Sigmoid colon (tissue), 6 donors: ENCODE measurements at regions not wholly inside any gene's neighbourhood (a gene's known extent, or its start where the extent isn't known, plus 50 kb on each side); places are given as distances from the start of the nearest gene placed in this dataset.
"Not testable (repeated sequence)": the region's sequence is repeated elsewhere in the genome, so short reads cannot be mapped to it uniquely, and the experiment has no call there.

Experiments
- DNase-seq: peaks from one replicate; pipeline ENCODE4 v3.0.0-alpha.2; 2019
- H3K27ac ChIP-seq, 4 donors: fragments of 200-600 bp; sonication (generic); one replicate each; pipeline ENCODE4 v1.5.1; 2016 to 2019; ENCODE audit warnings: mild to moderate bottlenecking in 1 of 4
- H3K27me3 ChIP-seq, 3 donors: fragments of 200-600 bp; sonication (generic); one replicate each; pipeline ENCODE4 v1.5.1; 2019; ENCODE audit warnings: mild to moderate bottlenecking in 1 of 3
- H3K36me3 ChIP-seq, 4 donors: fragments of 200-600 bp; sonication (generic); one replicate each; pipeline ENCODE4 v1.5.1; 2016 to 2019
- H3K4me1 ChIP-seq, 4 donors: fragments of 200-600 bp; sonication (generic); one replicate each; pipeline ENCODE4 v1.5.1; 2017 to 2019
- H3K4me3 ChIP-seq, 4 donors: fragments of 200-600 bp; sonication (generic); one replicate each; pipeline ENCODE4 v1.5.1; 2017 to 2019; ENCODE audit warnings: mild to moderate bottlenecking in 2 of 4, moderate library complexity in 1 of 4
- H3K9me3 ChIP-seq, 4 donors: fragments of 200-600 bp in 3 of 4; sonication (generic) in 3 of 4; one replicate each; pipeline versions ENCODE4 v1.5.1 to v1.6.1; 2013 to 2019
- CTCF ChIP-seq, 4 experiments: fragments of 450-650 bp in 3 of 4; fragments of 200-600 bp in 1 of 4; IDR thresholded peaks; one replicate each; pipeline ENCODE4 v1.5.1; 2016 to 2019; ENCODE audit warnings: antibody characterized with exemption in 4 of 4, mild to moderate bottlenecking in 3 of 4, moderate library complexity in 2 of 4
- EP300 ChIP-seq, 4 donors: sonication (generic); formaldehyde crosslinking; IDR thresholded peaks; one replicate each; pipeline ENCODE4 v1.6.1; 2017; ENCODE audit warnings: antibody characterized with exemption in 4 of 4
- POLR2A ChIP-seq, 2 donors: fragments of 450-650 bp; IDR thresholded peaks; one replicate each; pipeline ENCODE4 v1.6.1; 2016; ENCODE audit warnings: antibody characterized with exemption in 2 of 2, mild to moderate bottlenecking in 2 of 2, moderate library complexity in 2 of 2
- POLR2AphosphoS5 ChIP-seq, 4 donors: sonication (generic); formaldehyde crosslinking; IDR thresholded peaks; one replicate each; pipeline ENCODE4 v1.6.1; 2017; ENCODE audit warnings: antibody characterized with exemption in 4 of 4
- WGBS, 2 donors: extraction: QIAGEN DNeasy Blood & Tissue Kit; methylation state at CpG; one replicate each; pipeline ENCODE4 v1.1.7; 2013; 5-methylcytosine and 5-hydroxymethylcytosine counted together
- intact Hi-C: fragments of 100-400 bp; cut with DNase I; formaldehyde crosslinking; loops from one replicate; pipeline ENCODE4 v1.15.1; 2023
- donor health status: healthy with polysubstance abuse.
- donor health status: healthy.

- no peak for TF ChIP-seq CTCF (IDR thresholded peaks at IDR 0.05)
- TF ChIP-seq EP300 (IDR thresholded peaks at IDR 0.05), result no peak
- no peak for TF ChIP-seq POLR2A (IDR thresholded peaks at IDR 0.05)
- no peak for TF ChIP-seq POLR2AphosphoS5 (IDR thresholded peaks at IDR 0.05)
- H3K27me3 ChIP-seq, result no peaks in the 10 kb centered on the region
- no peak overlapping the region for H3K4me3 ChIP-seq
- no peak for DNase-seq
- intact Hi-C loops, result no loop called here
- H3K4me1 ChIP-seq, result no peaks in the 10 kb centered on the region
- no peaks in the 10 kb centered on the region for H3K9me3 ChIP-seq
- no peaks in the 10 kb centered on the region for H3K36me3 ChIP-seq
- H3K27ac ChIP-seq, result no peak overlapping the region
- WGBS, 2 donors, result 65 to 75% methylated on average over 3 of the region's 3 CpGs
These were observed 271.6 kb downstream of the SPRY2 start for GRCh38 chr13:80069374-80069773.

GRCh38 chr13:80065996-80066395 lies 274.9 kb downstream of the SPRY2 start:
- H3K4me3 ChIP-seq, result no peak overlapping the region
- no peaks in the 10 kb centered on the region for H3K27me3 ChIP-seq
- intact Hi-C loops, result no loop called here
- WGBS, 2 donors, result 90 to 97% methylated on average over 1 of the region's 1 CpG
- no peaks in the 10 kb centered on the region for H3K36me3 ChIP-seq
- no peak overlapping the region for H3K27ac ChIP-seq
- no peak for DNase-seq
- TF ChIP-seq POLR2A (IDR thresholded peaks at IDR 0.05) (no peak), POLR2AphosphoS5 (IDR thresholded peaks at IDR 0.05) (no peak), EP300 (IDR thresholded peaks at IDR 0.05) (no peak), CTCF (IDR thresholded peaks at IDR 0.05) (no peak)
- H3K4me1 ChIP-seq, result no peaks in the 10 kb centered on the region
- H3K9me3 ChIP-seq, result no peaks in the 10 kb centered on the region

- intact Hi-C loops, H3K27ac ChIP-seq, H3K9me3 ChIP-seq, DNase-seq, H3K4me3 ChIP-seq, H3K4me1 ChIP-seq, H3K36me3 ChIP-seq, H3K27me3 ChIP-seq: not testable (repeated sequence)
These were observed 278.5 kb downstream of the SPRY2 start for GRCh38 chr13:80062416-80062815.

- 83 to 88% methylated on average over 2 of the region's 2 CpGs for WGBS, 2 donors
- Histone ChIP-seq H3K27ac (no peak overlapping the region), H3K27me3 (no peaks in the 10 kb centered on the region), H3K9me3 (no peaks in the 10 kb centered on the region), H3K36me3 (no peaks in the 10 kb centered on the region), H3K4me1 (no peaks in the 10 kb centered on the region), H3K4me3 (no peak overlapping the region)
- no peak for DNase-seq
- TF ChIP-seq EP300 (IDR thresholded peaks at IDR 0.05) (no peak), CTCF (IDR thresholded peaks at IDR 0.05) (no peak), POLR2A (IDR thresholded peaks at IDR 0.05) (no peak), POLR2AphosphoS5 (IDR thresholded peaks at IDR 0.05) (no peak)
- intact Hi-C loops, result no loop called here
These were observed 281.1 kb downstream of the SPRY2 start for GRCh38 chr13:80059789-80060188.

- Histone ChIP-seq H3K4me1 (no peaks in the 10 kb centered on the region), H3K36me3 (no peaks in the 10 kb centered on the region), H3K27ac (no peak overlapping the region), H3K4me3 (no peak overlapping the region), H3K27me3 (no peaks in the 10 kb centered on the region), H3K9me3 (no peaks in the 10 kb centered on the region)
- intact Hi-C loops, result no loop called here
- TF ChIP-seq CTCF (IDR thresholded peaks at IDR 0.05), result no peak
- no peak for TF ChIP-seq POLR2A (IDR thresholded peaks at IDR 0.05)
- no peak for TF ChIP-seq EP300 (IDR thresholded peaks at IDR 0.05)
- TF ChIP-seq POLR2AphosphoS5 (IDR thresholded peaks at IDR 0.05), result no peak
- no peak for DNase-seq
- WGBS, 2 donors, result 81 to 94% methylated on average over 4 of the region's 4 CpGs
These were observed 282.3 kb downstream of the SPRY2 start for GRCh38 chr13:80058626-80059025.
